Activated CD8-positive, alpha-beta T cell treated with anti-CD3 and anti-CD28 coated beads for 36 hours (primary cell): ENCODE measurements at regions not wholly inside any gene's neighbourhood (a gene's known extent, or its start where the extent isn't known, plus 50 kb on each side); places are given as distances from the start of the nearest gene placed in this dataset.

Experiments
- ATAC-seq: fragments of 200-7000 bp; cut with Tn5 transposase; one replicate; pipeline ENCODE4 v1.10.0; 2021; ENCODE audit warnings: mild to moderate bottlenecking, moderate library complexity
- CTCF ChIA-PET: fragments of 350-600 bp; sonication (Branson Sonifier 250); formaldehyde crosslinking; loops from one replicate; lab custom pipeline; 2021; ENCODE audit warnings: antibody characterized with exemption; lab: Charles Lee
- POLR2A ChIA-PET: fragments of 350-600 bp; sonication (Branson Sonifier 250); formaldehyde crosslinking; loops from one replicate; lab custom pipeline; 2021; ENCODE audit warnings: antibody characterized with exemption; lab: Charles Lee
- DNase-seq: peaks from one replicate; pipeline ENCODE4 v3.0.0-alpha.2; 2020
- H3K27ac Mint-ChIP-seq: one replicate; pipeline ENCODE4 v1.8.0; 2021; ENCODE audit warnings: mild to moderate bottlenecking, mixed read lengths
- H3K27me3 Mint-ChIP-seq: one replicate; pipeline ENCODE4 v1.8.0; 2021; ENCODE audit warnings: mixed read lengths
- H3K36me3 Mint-ChIP-seq: one replicate; pipeline ENCODE4 v1.8.0; 2021; ENCODE audit warnings: low read depth, mixed read lengths
- H3K4me1 Mint-ChIP-seq: one replicate; pipeline ENCODE4 v1.8.0; 2021; ENCODE audit warnings: low read depth, mixed read lengths
- H3K4me3 Mint-ChIP-seq: one replicate; pipeline ENCODE4 v1.8.0; 2021; ENCODE audit warnings: mild to moderate bottlenecking, moderate library complexity, mixed read lengths
- H3K9me3 Mint-ChIP-seq: one replicate; pipeline ENCODE4 v1.8.0; 2021; ENCODE audit warnings: mixed read lengths
- intact Hi-C: fragments of 100-400 bp; cut with micrococcal nuclease; formaldehyde crosslinking; loops from one replicate; pipeline ENCODE4 v1.10.0; 2022
- TF ChIP-seq, protein P1 (sequence below): fragments of 200-600 bp; IDR thresholded peaks from one replicate; pipeline ENCODE4 v1.8.0; 2022; ENCODE audit warnings: antibody characterized with exemption, mild to moderate bottlenecking

GRCh38 chr6:28661097-28661713 is 135.5 kb downstream of the GPX5 start:
- peaks cover 11% of the 10 kb centered on the region for H3K4me1 Mint-ChIP-seq
- peaks cover 4% of the 10 kb centered on the region for H3K36me3 Mint-ChIP-seq
- no peak overlapping the region for H3K4me3 Mint-ChIP-seq
- peaks cover 49% of the 10 kb centered on the region for H3K27me3 Mint-ChIP-seq
- CTCF ChIA-PET, result no interaction called here
- no peak overlapping the region for H3K27ac Mint-ChIP-seq
- POLR2A ChIA-PET, result no interaction called here
- intact Hi-C loops, result no loop called here
- ATAC-seq (no peak), DNase-seq (no peak)
- peaks cover 3% of the 10 kb centered on the region for H3K9me3 Mint-ChIP-seq
- TF ChIP-seq, protein P1, sequence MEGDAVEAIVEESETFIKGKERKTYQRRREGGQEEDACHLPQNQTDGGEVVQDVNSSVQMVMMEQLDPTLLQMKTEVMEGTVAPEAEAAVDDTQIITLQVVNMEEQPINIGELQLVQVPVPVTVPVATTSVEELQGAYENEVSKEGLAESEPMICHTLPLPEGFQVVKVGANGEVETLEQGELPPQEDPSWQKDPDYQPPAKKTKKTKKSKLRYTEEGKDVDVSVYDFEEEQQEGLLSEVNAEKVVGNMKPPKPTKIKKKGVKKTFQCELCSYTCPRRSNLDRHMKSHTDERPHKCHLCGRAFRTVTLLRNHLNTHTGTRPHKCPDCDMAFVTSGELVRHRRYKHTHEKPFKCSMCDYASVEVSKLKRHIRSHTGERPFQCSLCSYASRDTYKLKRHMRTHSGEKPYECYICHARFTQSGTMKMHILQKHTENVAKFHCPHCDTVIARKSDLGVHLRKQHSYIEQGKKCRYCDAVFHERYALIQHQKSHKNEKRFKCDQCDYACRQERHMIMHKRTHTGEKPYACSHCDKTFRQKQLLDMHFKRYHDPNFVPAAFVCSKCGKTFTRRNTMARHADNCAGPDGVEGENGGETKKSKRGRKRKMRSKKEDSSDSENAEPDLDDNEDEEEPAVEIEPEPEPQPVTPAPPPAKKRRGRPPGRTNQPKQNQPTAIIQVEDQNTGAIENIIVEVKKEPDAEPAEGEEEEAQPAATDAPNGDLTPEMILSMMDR, result no peak

GRCh38 chr6:28664870-28665396 is 139.3 kb downstream of the GPX5 start:
- intact Hi-C loops, result no loop called here
- Mint-ChIP-seq H3K4me1 (no peaks in the 10 kb centered on the region), H3K4me3 (no peak overlapping the region), H3K36me3 (no peaks in the 10 kb centered on the region), H3K27me3 (peaks cover 33% of the 10 kb centered on the region), H3K9me3 (no peaks in the 10 kb centered on the region), H3K27ac (no peak overlapping the region)
- ChIA-PET POLR2A (no interaction called here), CTCF (no interaction called here)
- TF ChIP-seq, protein P1, result no peak
- DNase-seq (no peak), ATAC-seq (no peak)

DNA sequence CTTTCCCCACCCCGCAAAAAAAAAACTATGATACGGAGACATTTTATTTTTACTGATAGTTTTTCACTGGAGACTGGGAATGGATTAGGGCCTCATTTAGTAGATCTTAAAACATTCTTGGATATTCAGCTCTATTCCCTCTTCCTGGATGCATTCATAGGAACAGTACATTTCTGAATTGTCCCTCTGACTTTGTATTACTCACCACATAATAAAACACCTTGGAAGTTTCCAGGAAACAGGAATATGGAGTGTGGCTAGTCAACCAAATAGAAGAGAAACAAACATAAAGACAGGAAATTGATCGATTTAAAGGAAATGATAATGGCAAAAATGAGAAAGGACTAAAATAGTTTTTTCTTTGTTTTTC is 147.7 kb downstream of the GPX5 start:
- CTCF ChIA-PET, result interaction anchor here (0.7 to 1.1 kb wide), 3 partner anchors 12 to 178 kb away, joined by 3 read pairs; no protein-coding TSS in a partner anchor
- ATAC-seq (no peak), DNase-seq (no peak)
- TF ChIP-seq, protein P1, result no peak
- Mint-ChIP-seq H3K4me1 (peaks cover 3% of the 10 kb centered on the region), H3K27ac (no peak overlapping the region), H3K36me3 (no peaks in the 10 kb centered on the region), H3K4me3 (peak overlapping the region; percentile 72), H3K27me3 (peaks cover 57% of the 10 kb centered on the region), H3K9me3 (no peaks in the 10 kb centered on the region)
- intact Hi-C loops, result no loop called here
- POLR2A ChIA-PET, result no interaction called here

DNA sequence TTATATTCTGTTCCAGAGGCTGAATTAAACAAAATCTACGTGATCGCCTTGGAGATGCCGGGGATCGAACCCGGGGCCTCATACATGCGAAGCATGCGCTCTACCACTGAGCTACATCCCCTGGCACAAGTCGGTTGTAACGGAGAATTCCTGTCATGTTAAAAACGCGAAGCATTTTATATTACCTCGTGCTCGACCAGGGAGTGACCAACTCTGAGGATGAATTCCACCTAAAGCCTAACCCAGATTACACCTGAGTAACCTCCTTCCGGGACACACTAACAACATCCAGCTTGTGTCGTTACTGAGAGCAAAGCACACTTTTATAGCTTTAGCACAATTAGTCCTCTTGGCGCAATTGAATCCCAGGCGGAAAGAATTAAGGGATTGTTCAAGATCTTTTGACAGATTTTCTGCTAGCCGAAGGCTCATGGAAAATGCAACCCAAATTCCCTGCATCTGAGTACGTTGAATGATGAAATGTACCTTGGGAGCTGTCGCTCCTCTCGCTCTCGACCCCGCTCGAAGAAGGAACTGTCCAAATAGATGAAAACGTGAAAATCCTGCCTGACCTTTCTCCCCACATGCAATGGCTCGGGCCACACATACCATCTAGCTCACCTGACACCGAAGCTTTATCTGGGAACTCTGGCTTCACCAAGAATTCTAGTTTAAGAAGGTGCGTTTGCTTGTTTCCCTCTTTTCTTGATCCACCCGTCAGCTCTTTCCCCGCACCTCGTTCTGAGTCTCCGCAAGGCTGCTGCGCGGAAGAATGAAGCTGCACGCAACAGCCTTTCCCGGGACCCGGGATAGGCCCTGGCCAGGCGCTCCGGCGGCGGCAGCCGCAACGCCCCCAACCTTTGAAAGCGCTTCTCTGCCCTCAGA is 148.3 kb downstream of the GPX5 start:
- H3K4me3 Mint-ChIP-seq, result peak overlapping the region; percentile 72
- no peaks in the 10 kb centered on the region for H3K36me3 Mint-ChIP-seq
- intact Hi-C loops, result no loop called here
- peaks cover 3% of the 10 kb centered on the region for H3K4me1 Mint-ChIP-seq
- no peaks in the 10 kb centered on the region for H3K9me3 Mint-ChIP-seq
- DNase-seq (peak; percentile 78), ATAC-seq (peak; percentile 73)
- ChIA-PET POLR2A (no interaction called here), CTCF (interaction anchor here (0.7 to 1.4 kb wide), 4 partner anchors 11 to 178 kb away, joined by 3 to 4 read pairs (median 3); no protein-coding TSS in a partner anchor)
- H3K27me3 Mint-ChIP-seq, result peaks cover 54% of the 10 kb centered on the region
- H3K27ac Mint-ChIP-seq, result peak overlapping the region; percentile 21
- TF ChIP-seq, protein P1, result no peak

- TF ChIP-seq, protein P1, result no peak
- ATAC-seq, result no peak
- Mint-ChIP-seq H3K27ac (no peak overlapping the region), H3K36me3 (no peaks in the 10 kb centered on the region), H3K27me3 (peaks cover 58% of the 10 kb centered on the region), H3K4me1 (peaks cover 3% of the 10 kb centered on the region), H3K9me3 (no peaks in the 10 kb centered on the region), H3K4me3 (no peak overlapping the region)
- no peak for DNase-seq
- POLR2A ChIA-PET, result no interaction called here
- intact Hi-C loops, result no loop called here
- CTCF ChIA-PET, result no interaction called here
Observed at GRCh38 chr6:28675600-28675999, 149.9 kb downstream of the GPX5 start.
